HG03135 (cell line): ENCODE measurements at regions not wholly inside any gene's neighbourhood (a gene's known extent, or its start where the extent isn't known, plus 50 kb on each side); places are given as distances from the start of the nearest gene placed in this dataset.

ENCODE experiments used
- ATAC-seq: cut with Tn5 transposase; IDR thresholded peaks from one replicate; pipeline ENCODE4 v1.9.1; 2021; ENCODE audit warnings: mild to moderate bottlenecking, moderate library complexity; ENCODE audit not compliant: unreplicated experiment

- ATAC-seq, result no peak
These were observed 52.2 kb downstream of the FAT3 start for GRCh38 chr11:92276773-92277172.

- ATAC-seq, result no peak
These were observed 53.3 kb downstream of the FAT3 start for GRCh38 chr11:92277871-92278270.

GRCh38 chr11:92278791-92279433 lies 54.3 kb downstream of the FAT3 start:
- no peak for ATAC-seq

GRCh38 chr11:92284107-92284506 lies 59.5 kb downstream of the FAT3 start:
- no peak for ATAC-seq

- ATAC-seq, result no peak
These were observed 59.9 kb downstream of the FAT3 start for GRCh38 chr11:92284558-92284957.

- ATAC-seq, result no peak
These were observed 61.2 kb downstream of the FAT3 start for GRCh38 chr11:92285776-92286175.

- no peak for ATAC-seq
These were observed 62.1 kb downstream of the FAT3 start for GRCh38 chr11:92286709-92287108.

- no peak for ATAC-seq
These were observed 70.8 kb downstream of the FAT3 start for GRCh38 chr11:92295175-92296137.

- ATAC-seq, result no peak
These were observed 71.5 kb downstream of the FAT3 start for GRCh38 chr11:92296138-92296515.

GRCh38 chr11:92297567-92298553 lies 73.2 kb downstream of the FAT3 start:
- no peak for ATAC-seq

GRCh38 chr11:92300876-92301275 lies 76.3 kb downstream of the FAT3 start:
- no peak for ATAC-seq

GRCh38 chr11:92302770-92303169 lies 78.2 kb downstream of the FAT3 start:
- ATAC-seq, result no peak

- no peak for ATAC-seq
These were observed 79.7 kb downstream of the FAT3 start for GRCh38 chr11:92304271-92304670.

GRCh38 chr11:92306966-92307510 lies 82.4 kb downstream of the FAT3 start:
- no peak for ATAC-seq

- no peak for ATAC-seq
These were observed 83.7 kb downstream of the FAT3 start for GRCh38 chr11:92308366-92308765.

- no peak for ATAC-seq
These were observed 87.2 kb downstream of the FAT3 start for GRCh38 chr11:92311616-92312449.

GRCh38 chr11:92313784-92314183 lies 89.2 kb downstream of the FAT3 start:
- no peak for ATAC-seq

- no peak for ATAC-seq
These were observed 89.9 kb downstream of the FAT3 start for GRCh38 chr11:92314499-92314898.

GRCh38 chr11:92316106-92316809 lies 91.6 kb downstream of the FAT3 start:
- no peak for ATAC-seq
